H1 (cell line): ENCODE measurements at regions not wholly inside any gene's neighbourhood (a gene's known extent, or its start where the extent isn't known, plus 50 kb on each side); places are given as distances from the start of the nearest gene placed in this dataset.

Source experiments
- ASH2L ChIP-seq: fragments of 200-600, 300-600 bp; sonication (generic); IDR thresholded peaks from one replicate; pipeline ENCODE4 v1.7.1; 2017; ENCODE audit warnings: low read length
- CTCF ChIP-seq, 3 experiments: IDR thresholded peaks; 1 replicate in 2 of 3; 2 replicates in 1 of 3; pipeline versions ENCODE4 v1.5.1 to v1.6.1; 2011; ENCODE audit warnings: low read length in 3 of 3, mild to moderate bottlenecking in 3 of 3, inconsistent platforms in 2 of 3, low read depth in 1 of 3, moderate library complexity in 1 of 3; ENCODE audit not compliant: insufficient read depth in 1 of 3; ENCODE audit errors: control extremely low read depth in 1 of 3
- FOSL1 ChIP-seq: IDR thresholded peaks from 2 replicates; pipeline ENCODE4 v1.6.1; 2011; ENCODE audit warnings: mild to moderate bottlenecking, low read depth, low read length, moderate library complexity; ENCODE audit not compliant: insufficient read depth
- GABPA ChIP-seq: IDR thresholded peaks from 2 replicates; pipeline ENCODE4 v1.6.1; 2011; ENCODE audit warnings: mild to moderate bottlenecking, low read length, moderate library complexity, borderline replicate concordance; ENCODE audit not compliant: insufficient read depth
- HDAC2 ChIP-seq, 2 experiments: fragments of 300-600 bp in 1 of 2; sonication (generic) in 1 of 2; IDR thresholded peaks; 2 replicates each; pipeline ENCODE4 v1.6.1; 2011 to 2012; ENCODE audit warnings: low read depth in 2 of 2, low read length in 2 of 2, mild to moderate bottlenecking in 2 of 2, moderate library complexity in 2 of 2, borderline replicate concordance in 1 of 2, inconsistent platforms in 1 of 2
- JUN ChIP-seq: IDR thresholded peaks from 2 replicates; pipeline ENCODE4 v1.6.1; 2011; ENCODE audit warnings: low read depth, mild to moderate bottlenecking, improper control_type of control experiment, low read length
- MAX ChIP-seq: IDR thresholded peaks from 2 replicates; pipeline ENCODE4 v1.6.1; 2012; ENCODE audit warnings: inconsistent platforms
- POLR2AphosphoS5 ChIP-seq: IDR thresholded peaks from 2 replicates; pipeline ENCODE4 v1.6.1; 2011; ENCODE audit warnings: low read depth, low read length
- RAD21 ChIP-seq, 2 experiments: IDR thresholded peaks in 1 of 2; conservative IDR thresholded peaks in 1 of 2; 2 replicates each; pipeline ENCODE4 v1.6.1; 2011; ENCODE audit warnings: low read depth in 2 of 2, low read length in 2 of 2, improper control_type of control experiment in 1 of 2, inconsistent platforms in 1 of 2, mild to moderate bottlenecking in 1 of 2, moderate library complexity in 1 of 2
- RNF2 ChIP-seq: fragments of 200-900, 300-1000 bp; sonication (generic); IDR thresholded peaks from 2 replicates; pipeline ENCODE4 v1.7.1; 2016; ENCODE audit warnings: borderline replicate concordance, low read depth, mild to moderate bottlenecking, antibody characterized with exemption, low read length; ENCODE audit not compliant: poor library complexity, severe bottlenecking; ENCODE audit errors: missing control alignments
- SUZ12 ChIP-seq: fragments of 200-600 bp; sonication (generic); IDR thresholded peaks from 2 replicates; pipeline ENCODE4 v1.6.1; 2012; ENCODE audit warnings: mild to moderate bottlenecking, inconsistent platforms, low read length, moderate library complexity, mixed read lengths
- TAF7 ChIP-seq: optimal IDR thresholded peaks from 2 replicates; pipeline ENCODE3; 2011; ENCODE audit warnings: low read depth, mild to moderate bottlenecking, inconsistent platforms, low read length, moderate library complexity, borderline replicate concordance
- USF2 ChIP-seq: IDR thresholded peaks from 2 replicates; pipeline ENCODE4 v1.6.1; 2011; ENCODE audit warnings: low read length, improper control_type of control experiment
- YY1 ChIP-seq: IDR thresholded peaks from 2 replicates; pipeline ENCODE4 v1.6.1; 2011; ENCODE audit warnings: low read depth, mild to moderate bottlenecking, low read length

- TF ChIP-seq TAF7 = no peak
- no peak for TF ChIP-seq YY1
- no peak for TF ChIP-seq USF2
- TF ChIP-seq HDAC2 (IDR thresholded peaks at IDR 0.05; ENCODE audit: borderline replicate concordance in 1 of 2, low read depth in 2 of 2, low read length in 2 of 2) = no peak
- TF ChIP-seq CTCF (IDR thresholded peaks at IDR 0.05; ENCODE audit: control extremely low read depth in 1 of 3, insufficient read depth in 1 of 3, low read depth in 1 of 3, low read length in 3 of 3) = no peak
- no peak for TF ChIP-seq RAD21 (IDR thresholded peaks at IDR 0.05 in 1 of 2, conservative IDR thresholded peaks at IDR 0.05 in 1 of 2; ENCODE audit: low read depth in 2 of 2, low read length in 2 of 2)
- no peak for TF ChIP-seq SUZ12
- TF ChIP-seq JUN = no peak
- TF ChIP-seq RNF2 = no peak
- TF ChIP-seq POLR2AphosphoS5 = no peak
- no peak for TF ChIP-seq MAX
- TF ChIP-seq GABPA = no peak
- no peak for TF ChIP-seq FOSL1
- no peak for TF ChIP-seq ASH2L
Observed at GRCh38 chr5:145495741-145496140, 339.4 kb downstream of the PRELID2 start.
